ENCODE measurements at regions not wholly inside any gene's neighbourhood (a gene's known extent, or its start where the extent isn't known, plus 50 kb on each side); places are given as distances from the start of the nearest gene placed in this dataset.

DNA sequence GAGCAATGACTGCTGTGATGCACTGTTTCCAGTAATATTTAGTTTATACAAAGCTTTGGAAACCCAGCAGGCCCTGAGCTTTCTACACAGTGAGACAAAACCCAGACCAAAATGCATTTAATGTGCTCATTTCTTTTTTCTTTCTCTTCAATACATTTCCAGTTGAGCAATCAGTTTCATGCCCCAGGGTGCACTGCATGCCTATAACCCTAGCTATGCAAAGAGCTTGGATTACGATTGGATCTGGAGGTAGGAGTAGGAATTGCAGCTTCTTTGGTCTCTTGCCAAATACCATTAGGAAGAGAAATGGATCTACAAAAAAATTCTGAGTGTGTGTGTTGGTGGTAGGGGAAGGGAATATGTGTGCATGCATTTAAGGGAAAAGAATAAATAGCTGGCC, 1001.4 kb downstream of the SQOR start:
- DNase-seq (ENCODE audit: insufficient read length, low spot score), result no peak
- FAIRE-seq, result no peak
- no peak for TF ChIP-seq TAF1 (IDR thresholded peaks at IDR 0.05; ENCODE audit: low read depth, low read length)
- TF ChIP-seq POLR2AphosphoS5 (IDR thresholded peaks at IDR 0.05; ENCODE audit: low read depth, low read length), result no peak
- no peak for TF ChIP-seq SPI1 (IDR thresholded peaks at IDR 0.05; ENCODE audit: low read depth, low read length)
- TF ChIP-seq POLR2A (IDR thresholded peaks at IDR 0.05; ENCODE audit: low read depth, low read length), result no peak
- TF ChIP-seq POU2F2 (IDR thresholded peaks at IDR 0.05; ENCODE audit: low read depth, low read length), result no peak
- TF ChIP-seq PAX5 (IDR thresholded peaks at IDR 0.05; ENCODE audit: insufficient read depth, low read length, severe bottlenecking), result no peak

- DNase-seq (ENCODE audit: insufficient read length, low spot score), result no peak
- TF ChIP-seq POLR2A (IDR thresholded peaks at IDR 0.05; ENCODE audit: low read depth, low read length), result no peak
- no peak for TF ChIP-seq SPI1 (IDR thresholded peaks at IDR 0.05; ENCODE audit: low read depth, low read length)
- no peak for TF ChIP-seq POLR2AphosphoS5 (IDR thresholded peaks at IDR 0.05; ENCODE audit: low read depth, low read length)
- no peak for TF ChIP-seq POU2F2 (IDR thresholded peaks at IDR 0.05; ENCODE audit: low read depth, low read length)
- no peak for FAIRE-seq
Measured at GRCh38 chr15:46644501-46645481, 1010.0 kb downstream of the SQOR start.

GRCh38 chr15:46646490-46646889, 1011.7 kb downstream of the SQOR start:
- DNase-seq (ENCODE audit: insufficient read length, low spot score) (no peak), FAIRE-seq (no peak)
- TF ChIP-seq POLR2AphosphoS5 (IDR thresholded peaks at IDR 0.05; ENCODE audit: low read depth, low read length) (no peak), POLR2A (IDR thresholded peaks at IDR 0.05; ENCODE audit: low read depth, low read length) (no peak), TAF1 (IDR thresholded peaks at IDR 0.05; ENCODE audit: low read depth, low read length) (no peak), POU2F2 (IDR thresholded peaks at IDR 0.05; ENCODE audit: low read depth, low read length) (no peak), SPI1 (IDR thresholded peaks at IDR 0.05; ENCODE audit: low read depth, low read length) (no peak), PAX5 (IDR thresholded peaks at IDR 0.05; ENCODE audit: insufficient read depth, low read length, severe bottlenecking) (no peak)

GRCh38 chr15:46647046-46647445, 1012.2 kb downstream of the SQOR start:
- no peak for TF ChIP-seq PAX5 (IDR thresholded peaks at IDR 0.05; ENCODE audit: insufficient read depth, low read length, severe bottlenecking)
- TF ChIP-seq POU2F2 (IDR thresholded peaks at IDR 0.05; ENCODE audit: low read depth, low read length), result no peak
- TF ChIP-seq POLR2A (IDR thresholded peaks at IDR 0.05; ENCODE audit: low read depth, low read length), result no peak
- TF ChIP-seq POLR2AphosphoS5 (IDR thresholded peaks at IDR 0.05; ENCODE audit: low read depth, low read length), result no peak
- no peak for TF ChIP-seq TAF1 (IDR thresholded peaks at IDR 0.05; ENCODE audit: low read depth, low read length)
- no peak for TF ChIP-seq SPI1 (IDR thresholded peaks at IDR 0.05; ENCODE audit: low read depth, low read length)
- FAIRE-seq (no peak), DNase-seq (ENCODE audit: insufficient read length, low spot score) (no peak)

DNA sequence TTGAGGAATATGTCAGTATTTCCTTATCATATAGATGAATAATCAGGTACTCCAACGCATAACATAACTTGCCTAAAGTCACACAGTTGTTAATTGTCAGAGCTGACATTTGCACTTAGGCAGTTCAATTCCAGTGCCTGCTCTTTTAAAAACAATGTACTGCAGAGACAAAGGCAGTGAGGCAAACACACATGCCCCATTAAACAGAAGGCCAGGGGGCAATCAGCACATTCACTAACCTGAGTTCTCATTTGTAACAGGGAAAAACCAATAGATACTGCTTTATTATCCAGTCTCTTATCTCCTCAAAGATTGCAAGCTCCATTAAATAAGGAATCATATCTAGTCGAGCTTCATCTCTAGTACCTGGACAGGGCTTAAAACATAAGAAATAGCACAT, 1017.4 kb downstream of the SQOR start:
- no peak for DNase-seq (ENCODE audit: insufficient read length, low spot score)
- TF ChIP-seq POLR2A (IDR thresholded peaks at IDR 0.05; ENCODE audit: low read depth, low read length) (no peak), PAX5 (IDR thresholded peaks at IDR 0.05; ENCODE audit: insufficient read depth, low read length, severe bottlenecking) (no peak), SPI1 (IDR thresholded peaks at IDR 0.05; ENCODE audit: low read depth, low read length) (no peak), TAF1 (IDR thresholded peaks at IDR 0.05; ENCODE audit: low read depth, low read length) (no peak), POLR2AphosphoS5 (IDR thresholded peaks at IDR 0.05; ENCODE audit: low read depth, low read length) (no peak), POU2F2 (IDR thresholded peaks at IDR 0.05; ENCODE audit: low read depth, low read length) (no peak)
- no peak for FAIRE-seq

DNA sequence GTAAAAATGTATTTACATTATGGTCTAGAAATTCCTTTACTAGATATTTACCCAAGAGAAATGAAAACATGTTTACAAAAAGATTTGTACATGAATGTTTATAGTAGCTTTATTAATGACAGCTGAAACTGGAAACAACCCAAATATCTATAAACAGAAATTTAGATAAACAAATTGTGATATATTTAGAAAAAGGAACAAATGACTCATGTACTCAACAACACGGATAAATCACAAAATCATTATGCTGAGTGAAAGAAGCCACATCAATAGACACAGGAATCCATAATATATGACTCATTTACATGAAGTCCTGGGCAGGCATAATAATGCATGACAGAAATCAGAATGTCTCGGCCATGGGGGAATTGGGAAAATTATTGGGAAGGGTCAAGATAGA, 1020.2 kb downstream of the SQOR start:
- FAIRE-seq (no peak), DNase-seq (ENCODE audit: insufficient read length, low spot score) (no peak)
- TF ChIP-seq POLR2A (IDR thresholded peaks at IDR 0.05; ENCODE audit: low read depth, low read length) (no peak), SPI1 (IDR thresholded peaks at IDR 0.05; ENCODE audit: low read depth, low read length) (peak; percentile 2; the same call in 1 of the 2 replicates)

GRCh38 chr15:46660096-46660842, 1025.4 kb downstream of the SQOR start:
- TF ChIP-seq POLR2AphosphoS5 (IDR thresholded peaks at IDR 0.05; ENCODE audit: low read depth, low read length) (no peak), TAF1 (IDR thresholded peaks at IDR 0.05; ENCODE audit: low read depth, low read length) (no peak), SPI1 (IDR thresholded peaks at IDR 0.05; ENCODE audit: low read depth, low read length) (peak; percentile 54)
- DNase-seq (ENCODE audit: insufficient read length, low spot score) (no peak), FAIRE-seq (no peak)

GRCh38 chr15:46670258-46670657, 1035.4 kb downstream of the SQOR start:
- DNase-seq (ENCODE audit: insufficient read length, low spot score) (no peak), FAIRE-seq (no peak)
- TF ChIP-seq PAX5 (IDR thresholded peaks at IDR 0.05; ENCODE audit: insufficient read depth, low read length, severe bottlenecking), result no peak
- TF ChIP-seq POU2F2 (IDR thresholded peaks at IDR 0.05; ENCODE audit: low read depth, low read length), result no peak
- no peak for TF ChIP-seq TAF1 (IDR thresholded peaks at IDR 0.05; ENCODE audit: low read depth, low read length)
- TF ChIP-seq SPI1 (IDR thresholded peaks at IDR 0.05; ENCODE audit: low read depth, low read length), result no peak
- TF ChIP-seq POLR2A (IDR thresholded peaks at IDR 0.05; ENCODE audit: low read depth, low read length), result no peak
- TF ChIP-seq POLR2AphosphoS5 (IDR thresholded peaks at IDR 0.05; ENCODE audit: low read depth, low read length), result no peak

GRCh38 chr15:46671336-46671735, 1036.5 kb downstream of the SQOR start:
- FAIRE-seq (no peak), DNase-seq (ENCODE audit: insufficient read length, low spot score) (no peak)

More at GRCh38 chr15:46671336-46671735, 1036.5 kb downstream of the SQOR start:
- TF ChIP-seq POLR2A (IDR thresholded peaks at IDR 0.05; ENCODE audit: low read depth, low read length), result no peak
- TF ChIP-seq TAF1 (IDR thresholded peaks at IDR 0.05; ENCODE audit: low read depth, low read length), result no peak
- TF ChIP-seq POU2F2 (IDR thresholded peaks at IDR 0.05; ENCODE audit: low read depth, low read length), result no peak
- no peak for TF ChIP-seq SPI1 (IDR thresholded peaks at IDR 0.05; ENCODE audit: low read depth, low read length)
- TF ChIP-seq POLR2AphosphoS5 (IDR thresholded peaks at IDR 0.05; ENCODE audit: low read depth, low read length), result no peak
- TF ChIP-seq PAX5 (IDR thresholded peaks at IDR 0.05; ENCODE audit: insufficient read depth, low read length, severe bottlenecking), result no peak
